SKM-1 (cell line): ENCODE measurements at regions not wholly inside any gene's neighbourhood (a gene's known extent, or its start where the extent isn't known, plus 50 kb on each side); places are given as distances from the start of the nearest gene placed in this dataset.

Experiments
- DNase-seq: peaks from one replicate; lab custom pipeline; 2025; ENCODE audit not compliant: unreplicated experiment; lab: John Stamatoyannopoulos, UW

- no peak for DNase-seq
These were observed 314.7 kb downstream of the TXNL1 start for GRCh38 chr18:56323673-56324072.

GRCh38 chr18:56322406-56322805, 316.0 kb downstream of the TXNL1 start:
- no peak for DNase-seq

- no peak for DNase-seq
These were observed 316.9 kb downstream of the TXNL1 start for GRCh38 chr18:56321470-56321869.

- no peak for DNase-seq
These were observed 318.4 kb downstream of the TXNL1 start for GRCh38 chr18:56319953-56320352.

GRCh38 chr18:56316727-56317126, 321.7 kb downstream of the TXNL1 start:
- no peak for DNase-seq

- DNase-seq: no peak
These were observed 323.0 kb downstream of the TXNL1 start for GRCh38 chr18:56315363-56315762.

GRCh38 chr18:56314396-56314795, 324.0 kb downstream of the TXNL1 start:
- no peak for DNase-seq

- no peak for DNase-seq
These were observed 325.6 kb downstream of the TXNL1 start for GRCh38 chr18:56312551-56313335.

GRCh38 chr18:56309104-56309503, 329.3 kb downstream of the TXNL1 start:
- DNase-seq: no peak

- DNase-seq: no peak
These were observed 330.8 kb downstream of the TXNL1 start for GRCh38 chr18:56307354-56308170.

GRCh38 chr18:56306797-56307196, 331.6 kb downstream of the TXNL1 start:
- DNase-seq: no peak

- no peak for DNase-seq
These were observed 332.8 kb downstream of the TXNL1 start for GRCh38 chr18:56305583-56305982.

GRCh38 chr18:56302156-56302555, 336.2 kb downstream of the TXNL1 start:
- DNase-seq: no peak

GRCh38 chr18:56299740-56300139, 338.7 kb downstream of the TXNL1 start:
- no peak for DNase-seq

GRCh38 chr18:56298935-56299334, 339.5 kb downstream of the TXNL1 start:
- no peak for DNase-seq

GRCh38 chr18:56296381-56296780, 342.0 kb downstream of the TXNL1 start:
- no peak for DNase-seq

GRCh38 chr18:56294484-56295183, 343.8 kb downstream of the TXNL1 start:
- no peak for DNase-seq

- DNase-seq: no peak
These were observed 347.1 kb downstream of the TXNL1 start for GRCh38 chr18:56291294-56291693.

GRCh38 chr18:56289381-56289780, 349.0 kb downstream of the TXNL1 start:
- DNase-seq: no peak

- no peak for DNase-seq
These were observed 351.5 kb downstream of the TXNL1 start for GRCh38 chr18:56286775-56287325.

- no peak for DNase-seq
These were observed 352.9 kb downstream of the TXNL1 start for GRCh38 chr18:56285387-56286065.
